GM19372 (cell line): ENCODE measurements at regions not wholly inside any gene's neighbourhood (a gene's known extent, or its start where the extent isn't known, plus 50 kb on each side); places are given as distances from the start of the nearest gene placed in this dataset.
"Not testable (repeated sequence)": the region's sequence is repeated elsewhere in the genome, so short reads cannot be mapped to it uniquely, and the experiment has no call there.

ENCODE experiments used
- ATAC-seq: cut with Tn5 transposase; IDR thresholded peaks from one replicate; pipeline ENCODE4 v1.9.1; 2021; ENCODE audit warnings: mild to moderate bottlenecking, low read depth, moderate library complexity; ENCODE audit not compliant: unreplicated experiment

DNA sequence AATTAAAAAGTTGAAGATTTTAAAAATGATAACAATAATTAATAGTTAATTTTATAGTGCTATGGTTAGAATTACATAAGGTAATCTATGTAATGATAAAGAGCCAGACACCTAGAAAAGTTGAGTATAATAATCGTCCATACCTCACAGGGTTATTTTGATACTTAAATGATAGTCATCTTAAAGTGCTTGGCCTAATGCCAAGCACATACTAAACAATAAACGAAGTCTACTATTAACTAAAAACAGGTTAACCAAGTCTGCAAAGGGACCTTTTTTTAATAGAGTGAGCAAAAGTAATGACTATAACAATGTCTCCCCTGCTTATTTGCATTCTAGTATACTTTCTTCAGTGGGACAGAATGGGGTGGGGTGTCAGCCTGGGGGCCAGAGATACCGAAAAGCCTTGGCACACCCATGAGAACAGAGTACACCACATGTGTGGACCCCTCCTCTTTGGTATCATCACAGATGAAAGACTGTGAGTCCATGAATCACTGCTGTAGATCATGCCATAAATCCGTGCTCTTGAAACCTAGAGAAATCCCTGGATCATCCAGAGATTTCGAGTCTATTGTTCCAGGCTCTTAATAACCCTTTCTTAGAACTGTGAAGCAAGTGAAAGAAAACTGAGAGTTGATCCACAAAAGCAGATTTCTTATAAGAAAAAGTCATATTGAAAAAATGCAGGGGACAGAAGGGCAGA, 249.5 kb downstream of the PRELID2 start:
- no peak for ATAC-seq

DNA sequence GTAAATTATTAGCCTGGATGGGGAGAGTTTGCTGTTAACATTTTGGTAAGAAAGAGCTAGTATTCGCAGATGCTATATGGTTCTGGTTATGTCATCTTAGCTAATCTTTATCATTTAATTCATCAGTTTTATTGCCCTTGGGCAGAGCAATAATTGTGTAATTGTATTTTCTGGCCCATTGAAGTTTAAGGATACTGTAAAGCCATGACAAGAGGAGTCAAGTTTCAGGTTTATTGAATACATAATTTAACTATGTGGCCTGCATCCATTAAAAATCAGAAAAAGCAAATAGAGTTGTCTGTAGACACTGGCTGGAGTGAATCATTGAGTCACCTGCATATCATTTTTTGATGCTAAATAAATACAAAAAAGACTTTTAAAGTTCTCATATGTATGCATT, 255.8 kb downstream of the PRELID2 start:
- no peak for ATAC-seq

DNA sequence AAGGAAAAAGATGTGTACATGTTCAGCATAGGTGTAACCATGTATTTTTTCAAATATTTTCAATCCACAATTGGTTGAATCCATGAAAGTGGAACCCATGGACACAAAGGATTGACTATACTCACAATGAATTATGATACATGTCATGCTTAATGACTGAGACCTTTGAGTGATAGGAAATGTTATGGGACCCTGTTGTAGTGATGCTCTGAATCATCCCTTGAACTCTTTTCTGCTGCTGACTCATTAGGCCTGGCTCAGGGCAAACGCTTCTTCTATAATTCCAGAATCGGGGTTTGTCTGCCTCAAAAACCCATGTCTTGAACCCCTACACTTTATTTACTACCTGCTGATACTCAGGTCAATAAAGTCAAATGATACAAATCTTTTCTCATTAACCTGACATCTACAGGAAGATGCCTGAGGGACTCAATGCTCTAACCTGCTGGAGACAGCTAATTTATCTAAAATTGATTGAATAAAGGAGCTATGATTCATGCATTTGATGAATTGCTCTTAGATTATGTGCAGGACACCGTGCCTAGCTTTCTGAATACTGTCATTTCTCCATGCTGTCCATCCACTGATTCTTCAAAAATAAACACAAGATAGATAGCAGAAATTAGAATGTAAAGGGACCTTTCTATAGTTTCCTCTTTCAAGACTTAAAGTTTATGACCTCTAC, 260.1 kb downstream of the PRELID2 start:
- ATAC-seq = no peak

DNA sequence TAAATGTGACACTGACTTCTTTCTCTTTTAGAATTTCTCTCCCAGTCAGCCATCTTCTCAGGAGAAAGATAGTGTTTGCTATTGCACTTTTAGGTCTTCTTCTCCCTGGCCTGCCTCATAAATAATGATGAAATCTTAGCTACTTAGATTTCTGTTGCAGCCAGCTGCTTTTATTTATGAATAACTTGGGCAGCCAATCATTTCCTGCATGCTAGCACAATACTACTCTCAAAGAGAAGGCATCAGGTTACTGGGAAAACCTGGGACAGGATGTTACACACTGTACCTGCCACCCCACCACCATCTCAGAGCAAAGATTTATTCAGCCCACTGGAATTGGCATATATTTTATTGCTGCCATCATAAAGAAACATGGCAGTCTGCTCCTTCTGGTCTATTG, 266.6 kb downstream of the PRELID2 start:
- ATAC-seq = no peak

DNA sequence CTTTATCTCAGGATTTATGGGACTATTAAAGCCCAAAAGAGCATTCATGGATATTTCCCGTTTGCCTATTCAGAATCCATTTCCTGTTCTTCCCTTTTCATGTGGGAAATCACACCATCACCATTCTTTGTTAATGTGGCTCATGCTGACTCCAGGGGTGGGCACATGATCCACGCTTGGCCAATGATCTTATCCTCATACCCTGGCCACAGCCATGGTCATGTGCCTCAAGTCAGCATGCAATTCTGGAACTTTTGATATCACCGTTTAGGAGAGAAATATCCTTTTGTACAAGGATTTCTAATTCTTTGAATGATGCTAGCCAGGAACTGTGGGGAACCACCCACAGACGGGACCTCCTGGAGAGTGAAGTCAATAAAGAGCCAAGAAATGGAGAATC, 272.2 kb downstream of the PRELID2 start:
- no peak for ATAC-seq

DNA sequence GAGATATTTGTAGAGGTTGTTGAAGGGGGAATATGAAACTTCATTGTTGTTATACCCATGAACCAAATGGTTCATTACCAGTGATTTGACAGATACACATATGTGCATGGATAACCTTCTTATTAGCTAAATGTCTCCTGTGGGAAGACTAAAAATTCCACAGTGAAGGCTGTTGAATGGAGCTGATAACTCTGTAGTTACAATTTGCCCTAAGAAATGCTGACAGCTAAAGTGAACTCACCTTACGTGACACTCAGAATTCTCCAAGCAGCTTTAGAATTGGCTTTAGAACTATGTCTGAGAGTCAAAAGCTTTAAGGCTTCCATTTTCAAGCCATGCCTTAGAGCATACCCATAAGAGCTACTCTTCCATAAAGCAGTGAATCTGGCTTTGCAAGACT, 276.9 kb downstream of the PRELID2 start:
- no peak for ATAC-seq

DNA sequence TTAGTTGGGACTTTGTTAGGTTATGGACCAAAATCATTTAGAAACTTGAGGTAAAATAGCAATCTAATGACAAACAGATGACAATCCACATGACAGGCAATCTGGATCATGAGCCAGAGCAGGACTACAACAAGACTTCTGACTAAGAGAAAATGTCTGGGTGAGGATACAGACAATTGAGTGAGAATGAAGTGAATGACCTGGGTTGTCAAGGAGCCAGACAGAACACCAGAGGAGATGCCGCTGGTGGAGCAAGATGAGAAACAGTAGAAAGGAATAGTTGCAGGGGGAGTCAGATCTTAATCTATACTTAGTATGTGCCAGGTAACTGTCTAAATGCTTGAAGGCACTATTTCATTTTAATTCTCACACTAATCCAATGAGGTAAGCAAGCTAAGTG, 277.8 kb downstream of the PRELID2 start:
- ATAC-seq = no peak

DNA sequence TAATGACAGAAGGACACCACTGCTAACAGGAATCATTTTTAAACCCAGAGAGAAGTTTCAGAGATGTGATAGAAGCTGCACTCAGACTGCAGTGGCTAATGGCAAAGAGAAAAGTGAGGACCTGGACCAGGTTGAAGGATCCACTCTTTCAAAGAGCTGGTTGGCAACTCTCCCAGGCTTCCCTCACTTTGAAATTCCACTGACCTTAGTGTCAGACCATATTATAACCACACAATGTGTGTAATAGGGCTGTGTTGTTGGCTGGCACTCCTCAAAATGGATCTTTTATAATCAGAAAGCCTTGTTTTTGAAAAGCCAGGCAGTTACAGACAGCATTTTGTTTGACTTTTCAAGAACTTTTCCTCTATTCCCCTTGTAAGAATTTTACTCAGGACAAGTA, 280.7 kb downstream of the PRELID2 start:
- no peak for ATAC-seq

DNA sequence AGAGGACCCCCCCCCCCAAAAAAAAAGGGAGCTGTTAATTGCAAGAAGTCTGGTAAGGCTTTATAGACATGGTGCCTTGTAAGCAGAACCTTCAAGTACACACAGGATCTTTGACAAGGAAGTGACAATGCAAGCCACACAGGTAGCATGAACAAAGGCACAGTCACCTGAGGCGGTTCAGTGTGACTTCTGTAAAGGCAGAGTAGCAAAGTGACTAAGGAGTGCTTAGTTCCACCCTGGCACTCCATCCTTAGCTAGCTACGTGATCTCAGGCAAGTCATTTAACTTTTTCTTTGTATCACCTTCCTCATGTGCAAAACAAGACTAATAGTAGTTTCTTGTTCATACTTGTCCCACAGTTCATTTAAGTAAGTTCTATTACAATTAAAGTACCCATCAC, 282.0 kb downstream of the PRELID2 start:
- no peak for ATAC-seq

DNA sequence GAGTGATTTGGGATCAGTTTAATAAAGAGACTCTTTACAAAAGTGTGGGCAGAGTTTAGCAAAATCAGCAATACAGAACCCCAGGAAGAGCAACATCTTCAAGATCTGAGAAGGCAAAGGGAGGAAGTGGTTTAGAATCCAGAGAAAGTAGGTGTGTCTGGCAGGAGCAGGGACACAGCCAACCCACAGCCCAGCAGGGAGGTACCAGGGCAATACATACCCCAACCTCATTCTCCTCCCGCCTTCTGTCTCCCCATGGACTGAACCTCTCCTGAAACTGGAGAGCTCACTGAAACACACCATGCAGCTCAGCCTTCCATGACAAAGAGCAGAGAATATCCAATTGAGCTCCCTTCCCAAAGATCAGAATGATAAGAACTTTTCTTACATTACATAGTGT, 283.4 kb downstream of the PRELID2 start:
- ATAC-seq = no peak

DNA sequence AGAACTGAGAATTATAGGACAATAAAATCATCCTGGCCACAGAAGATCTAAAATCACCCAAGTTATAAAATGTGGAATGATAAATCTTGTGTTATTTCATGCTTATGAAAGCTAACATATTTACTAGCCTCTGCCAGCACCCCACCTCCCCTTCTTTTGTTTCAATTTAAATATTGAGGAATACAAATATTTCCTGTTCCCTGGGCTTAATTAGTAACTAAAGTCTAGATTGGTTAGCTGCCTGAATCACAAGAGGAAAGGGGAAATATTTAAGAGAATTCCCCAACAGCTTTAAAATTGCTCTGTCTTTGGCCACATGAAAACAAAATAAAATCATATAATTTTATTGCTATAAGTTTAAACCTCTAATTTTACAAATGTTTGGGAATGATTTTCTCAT, 287.0 kb downstream of the PRELID2 start:
- no peak for ATAC-seq

DNA sequence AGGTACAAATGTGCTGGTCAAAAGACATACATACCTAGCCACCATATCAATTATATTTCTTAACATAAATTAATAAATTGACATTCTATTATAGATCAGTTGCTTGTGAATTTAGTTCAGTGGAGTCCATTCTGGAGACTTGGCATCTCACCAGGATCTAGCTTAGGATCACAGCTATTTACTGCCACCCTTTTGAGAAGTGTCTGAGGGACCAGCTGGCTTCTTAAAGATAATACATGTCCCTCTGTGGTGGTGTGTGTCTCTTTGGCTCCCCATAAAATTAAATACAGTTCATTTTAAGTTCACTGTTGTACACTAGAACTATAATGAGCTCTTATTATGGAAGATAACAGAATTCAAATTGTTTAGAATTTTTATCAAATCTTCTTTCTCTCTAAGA, 290.7 kb downstream of the PRELID2 start:
- ATAC-seq = no peak

DNA sequence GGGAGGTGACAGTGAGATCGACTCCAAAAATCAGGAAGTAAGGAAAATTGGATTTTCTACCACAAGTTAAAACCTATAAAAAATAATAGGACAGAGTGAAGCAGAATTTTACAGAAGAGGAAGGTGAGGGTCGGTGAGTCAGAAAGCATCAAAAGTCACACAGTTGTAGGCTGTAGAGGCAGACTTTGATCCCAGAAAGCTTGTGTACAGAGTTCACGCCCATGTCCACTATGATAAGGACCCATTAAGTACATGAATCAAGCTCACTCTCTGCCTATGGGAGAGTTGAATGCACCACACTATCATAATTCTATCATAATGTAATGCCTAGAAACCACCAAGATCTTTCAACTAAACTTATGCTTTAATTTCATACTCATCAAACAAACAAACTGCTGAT, 291.2 kb downstream of the PRELID2 start:
- no peak for ATAC-seq

DNA sequence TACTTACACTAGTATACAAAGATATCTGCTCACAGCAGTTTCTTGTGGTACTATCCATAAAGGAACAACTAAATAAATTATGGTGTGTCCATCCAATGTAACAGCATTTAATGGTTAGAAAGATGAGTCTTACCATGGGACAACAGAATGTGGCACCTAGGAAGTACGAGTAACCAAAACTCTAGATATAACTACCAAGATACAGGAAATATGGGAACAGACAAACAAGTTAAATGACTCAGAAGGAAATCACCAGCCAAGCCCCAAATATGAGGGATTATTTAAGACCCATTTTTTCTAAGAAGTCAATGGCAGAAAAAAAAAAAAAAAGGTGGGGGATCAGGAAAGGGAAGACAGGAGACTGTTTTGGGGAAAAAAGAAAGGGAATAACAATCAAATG, 294.8 kb downstream of the PRELID2 start:
- ATAC-seq = no peak

DNA sequence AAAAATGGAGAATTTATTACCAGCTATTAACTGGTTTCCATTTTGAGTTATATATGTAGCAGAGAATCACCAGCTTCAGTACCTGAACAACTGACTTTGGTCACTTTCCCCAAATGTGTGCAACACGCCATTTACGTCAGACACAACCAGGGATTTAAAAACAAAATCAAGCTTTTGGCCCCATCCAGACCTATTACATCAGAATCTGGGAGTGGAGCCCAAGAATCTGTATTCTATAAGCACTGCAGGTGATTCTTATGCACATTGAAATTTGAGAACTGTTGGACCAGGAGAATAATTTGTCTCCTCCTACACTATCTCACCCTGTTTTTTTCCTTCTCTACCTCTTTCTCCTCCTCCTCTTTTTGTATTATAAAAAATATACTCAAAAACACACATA, 295.9 kb downstream of the PRELID2 start:
- ATAC-seq = no peak

DNA sequence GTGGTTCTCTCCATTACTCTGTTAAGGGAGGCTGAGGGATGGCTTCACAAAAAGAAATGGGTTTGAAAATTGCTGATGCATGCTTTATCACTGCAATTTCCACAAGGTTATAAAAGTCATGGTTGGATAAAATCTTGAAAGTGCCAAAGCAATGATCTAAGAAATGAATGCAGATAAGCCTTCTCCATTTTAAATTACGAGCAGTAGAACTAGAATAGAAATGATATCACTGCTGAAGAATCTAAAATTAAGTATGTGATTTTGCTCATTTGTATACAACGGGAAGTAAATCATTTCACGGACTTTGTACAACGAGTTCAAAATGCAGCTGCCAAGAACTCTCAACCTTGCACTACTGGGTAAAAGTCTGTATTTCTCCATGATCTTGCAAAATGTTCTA, 299.0 kb downstream of the PRELID2 start:
- no peak for ATAC-seq

DNA sequence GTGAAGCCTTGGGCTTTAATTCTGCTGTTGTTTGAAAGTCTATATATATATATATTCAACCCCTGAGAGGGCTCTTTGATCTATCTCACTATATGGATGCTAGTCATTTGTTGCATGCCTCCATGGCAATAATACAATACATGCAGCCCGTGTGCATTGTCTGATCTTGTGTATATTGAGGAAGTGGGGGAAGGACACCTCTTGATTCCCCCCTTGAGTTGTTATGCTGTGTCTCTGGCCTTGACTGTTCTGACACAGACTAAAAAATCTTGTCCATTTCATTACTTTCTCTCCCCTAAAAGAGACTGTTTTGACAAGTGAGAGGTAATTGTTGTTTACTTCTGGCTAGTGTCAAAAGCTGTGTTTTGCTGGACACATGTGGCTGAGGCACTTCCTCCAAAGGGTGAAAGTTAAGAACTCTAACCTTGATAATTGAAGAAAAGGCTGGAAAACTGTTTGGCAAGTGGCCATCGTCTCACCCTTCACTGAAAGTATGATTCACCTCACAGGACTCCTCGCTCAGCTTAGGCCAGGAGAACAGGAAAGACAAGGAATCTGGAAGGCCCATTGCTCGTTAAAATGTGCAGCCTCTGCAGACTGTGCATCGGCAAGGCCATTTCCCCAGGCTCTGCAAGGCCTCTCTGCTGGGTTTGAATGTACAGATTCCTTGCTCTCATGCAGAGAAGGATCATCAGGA, 304.0 kb downstream of the PRELID2 start:
- no peak for ATAC-seq

DNA sequence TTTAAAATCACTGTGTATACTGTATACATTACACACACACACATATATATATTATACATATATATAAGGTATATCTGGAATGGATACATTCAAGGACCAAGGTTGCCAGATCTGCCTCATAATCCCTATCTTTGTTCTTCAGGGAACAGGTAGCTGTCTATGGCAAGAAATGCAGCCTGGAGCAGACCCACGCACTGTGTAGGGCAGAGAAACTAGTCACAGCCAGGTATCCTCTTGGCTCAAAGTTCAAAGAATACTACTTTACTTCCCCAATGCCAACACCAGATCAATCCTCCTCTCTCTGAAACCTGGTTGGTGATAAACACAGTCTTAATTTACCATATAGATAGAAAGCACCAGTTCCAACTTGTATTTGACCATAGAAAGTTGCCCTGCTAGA, 313.6 kb downstream of the PRELID2 start:
- no peak for ATAC-seq

DNA sequence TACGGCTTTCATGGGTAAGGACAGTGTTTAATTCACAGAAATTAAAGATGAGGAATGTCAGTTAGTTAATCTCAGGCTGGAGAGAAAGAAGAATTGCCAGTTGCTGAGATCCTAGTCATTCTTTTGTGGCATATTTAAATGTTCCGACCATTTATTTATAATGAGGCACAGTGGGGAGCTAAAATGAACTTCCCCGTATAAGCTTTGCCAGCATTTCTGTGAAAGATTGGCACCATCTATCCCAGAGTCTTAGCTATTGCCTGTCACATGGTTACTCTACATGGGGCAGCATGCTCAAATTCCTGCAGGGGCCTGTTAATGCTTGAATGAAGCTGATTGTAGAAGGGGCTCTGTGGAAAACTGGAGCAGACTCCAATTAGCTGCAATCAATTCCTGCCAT, 314.1 kb downstream of the PRELID2 start:
- no peak for ATAC-seq

DNA sequence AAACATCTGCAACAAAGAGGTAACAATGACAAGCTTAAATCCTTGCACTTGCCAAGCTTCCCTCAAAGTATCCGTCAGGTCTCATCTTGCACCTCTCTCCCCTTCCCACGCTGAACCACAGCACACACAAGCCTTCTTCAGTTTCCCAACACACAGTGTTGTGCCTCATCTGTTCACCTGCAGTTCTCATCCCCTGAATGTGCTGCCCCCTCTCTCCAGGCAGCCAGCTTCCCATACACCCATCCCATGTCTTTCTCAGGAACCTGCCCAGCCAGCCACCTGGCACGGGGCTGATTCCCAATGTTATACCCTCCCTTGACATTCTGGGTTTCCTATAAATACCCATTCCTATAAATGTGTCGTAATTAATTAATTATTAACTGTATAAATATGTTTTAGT, 314.8 kb downstream of the PRELID2 start:
- ATAC-seq = no peak

DNA sequence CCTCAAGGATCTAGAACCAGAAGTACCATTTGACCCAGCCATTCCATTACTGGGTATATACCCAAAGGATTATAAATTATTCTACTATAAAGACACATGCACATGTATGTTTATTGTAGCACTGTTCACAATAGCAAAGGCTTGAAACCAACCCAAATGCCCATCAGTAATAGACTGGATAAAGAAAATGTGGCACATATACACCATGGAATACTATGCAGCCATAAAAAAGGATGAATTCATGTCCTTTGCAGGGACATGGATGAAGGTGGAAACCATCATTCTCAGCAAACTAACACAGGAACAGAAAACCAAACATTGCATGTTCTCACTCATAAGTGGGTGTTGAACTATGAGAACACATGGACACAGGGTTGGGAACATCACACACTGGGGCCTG, 317.6 kb downstream of the PRELID2 start:
- not testable (repeated sequence) for ATAC-seq

DNA sequence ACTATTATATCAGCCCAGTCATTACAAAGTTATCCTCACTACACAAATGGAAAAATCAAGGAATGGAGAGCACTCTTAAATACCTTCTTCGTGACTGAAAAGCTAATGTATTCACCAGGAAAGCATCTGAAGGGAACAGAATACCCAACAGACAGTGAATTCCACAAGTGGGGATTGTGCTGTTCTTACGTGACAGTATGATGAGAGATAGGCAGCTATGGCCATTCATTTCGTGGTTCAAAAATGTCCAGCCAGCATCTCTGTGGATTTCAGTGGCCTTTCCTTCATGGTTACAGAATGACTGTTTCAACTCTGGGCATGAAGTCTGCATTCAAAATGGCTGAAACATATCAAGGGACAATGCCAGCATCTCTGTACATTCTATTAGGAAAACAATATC, 323.8 kb downstream of the PRELID2 start:
- no peak for ATAC-seq
